Adipocyte (in vitro differentiated cells): ENCODE measurements at regions not wholly inside any gene's neighbourhood (a gene's known extent, or its start where the extent isn't known, plus 50 kb on each side); places are given as distances from the start of the nearest gene placed in this dataset.

Source experiments
- DNase-seq: peaks from one replicate; pipeline ENCODE4 v3.0.0-alpha.2; 2015; ENCODE audit warnings: low read depth
- H3K27me3 ChIP-seq: replicated peaks from 2 replicates; pipeline ENCODE4 v1.7.0; 2013; ENCODE audit warnings: mild to moderate bottlenecking, low read length, moderate library complexity; ENCODE audit not compliant: control insufficient read depth, insufficient read depth
- H3K36me3 ChIP-seq: 2 replicates; pipeline ENCODE4 v1.7.0; 2013; ENCODE audit warnings: low read length, mild to moderate bottlenecking, moderate library complexity; ENCODE audit not compliant: control insufficient read depth, insufficient read depth, severe bottlenecking
- H3K4me1 ChIP-seq: 2 replicates; pipeline ENCODE4 v1.7.0; 2013; ENCODE audit warnings: mild to moderate bottlenecking, low read length, moderate library complexity; ENCODE audit not compliant: control insufficient read depth, insufficient read depth
- H3K4me3 ChIP-seq: 2 replicates; pipeline ENCODE4 v1.7.0; 2013; ENCODE audit warnings: mild to moderate bottlenecking, low read length, moderate library complexity
- H3K9ac ChIP-seq: 2 replicates; pipeline ENCODE4 v1.7.0; 2013; ENCODE audit warnings: mild to moderate bottlenecking, low read length, moderate library complexity
- H3K9me3 ChIP-seq: 2 replicates; pipeline ENCODE4 v1.7.0; 2013; ENCODE audit warnings: mild to moderate bottlenecking, low read length, moderate library complexity; ENCODE audit not compliant: control insufficient read depth

DNA sequence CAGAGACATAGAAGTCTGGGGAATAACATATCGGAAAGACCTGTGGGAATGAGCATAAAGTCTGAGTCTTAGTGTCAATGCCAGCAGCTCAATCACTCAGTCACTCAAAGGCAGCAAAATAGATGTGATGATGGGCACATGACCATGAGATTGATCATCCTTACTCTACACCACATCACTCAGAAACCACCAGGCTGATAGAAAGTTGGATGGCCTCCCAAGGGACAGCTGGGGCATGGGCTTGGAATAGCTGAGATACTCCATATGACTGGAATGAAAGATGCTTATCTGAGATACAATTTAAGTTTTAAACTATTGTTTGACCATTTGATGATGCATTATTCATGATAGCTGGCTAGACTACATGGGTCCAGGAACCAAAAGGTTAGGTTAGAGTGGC lies 80.9 kb upstream of the F13A1 start:
- Histone ChIP-seq H3K9me3 (no peaks in the 10 kb centered on the region), H3K9ac (no peak overlapping the region), H3K4me3 (no peak overlapping the region), H3K4me1 (peaks cover 15% of the 10 kb centered on the region), H3K36me3 (no peaks in the 10 kb centered on the region), H3K27me3 (no peaks in the 10 kb centered on the region)
- DNase-seq, result no peak

DNA sequence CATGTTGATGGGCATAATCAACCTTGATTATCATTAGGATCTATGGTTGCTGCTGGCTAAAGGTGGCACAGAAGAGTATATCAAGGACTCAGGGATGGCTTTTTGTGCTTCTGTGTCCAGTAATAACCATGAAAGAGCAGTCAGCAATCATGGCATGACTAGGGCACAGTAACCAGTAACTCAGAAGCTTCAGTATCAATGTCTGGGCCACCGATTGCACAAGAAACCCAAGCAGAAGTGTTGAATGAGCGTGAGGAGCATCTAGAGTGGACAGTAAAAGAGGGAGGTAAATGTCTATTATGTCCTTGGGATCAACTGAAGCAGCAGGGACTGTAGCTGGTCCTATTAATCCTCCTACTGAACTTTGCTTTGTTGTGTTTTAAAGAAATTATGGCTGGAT lies 81.5 kb upstream of the F13A1 start:
- no peaks in the 10 kb centered on the region for H3K36me3 ChIP-seq

DNA sequence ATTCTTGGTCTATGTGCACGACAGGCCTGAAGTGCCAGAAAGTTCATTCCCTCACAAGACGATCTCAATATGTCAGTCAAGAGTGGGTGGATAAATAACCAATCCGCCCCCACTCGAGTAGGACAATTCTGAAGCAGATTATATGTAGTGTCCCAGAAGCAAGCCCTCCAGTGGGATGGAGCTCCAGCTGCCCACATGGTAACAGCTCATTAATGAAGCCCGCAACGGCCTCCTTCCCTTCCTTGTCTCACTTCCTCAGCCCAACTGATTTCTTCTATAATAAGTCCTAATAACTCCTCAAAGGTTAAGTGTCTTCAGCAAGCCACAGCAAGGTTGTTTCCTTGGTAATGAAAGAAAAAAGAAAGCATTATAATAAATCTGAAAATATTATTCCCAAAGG lies 82.1 kb upstream of the F13A1 start:
- H3K4me3 ChIP-seq, result no peak overlapping the region
- H3K27me3 ChIP-seq, result no peaks in the 10 kb centered on the region
- no peaks in the 10 kb centered on the region for H3K36me3 ChIP-seq
- H3K4me1 ChIP-seq, result peaks cover 27% of the 10 kb centered on the region
- DNase-seq, result no peak
- H3K9ac ChIP-seq, result no peak overlapping the region
- H3K9me3 ChIP-seq, result no peaks in the 10 kb centered on the region

More for the DNA sequence above, 81.5 kb upstream of the F13A1 start:
- Histone ChIP-seq H3K9me3 (no peaks in the 10 kb centered on the region), H3K4me3 (no peak overlapping the region), H3K9ac (no peak overlapping the region), H3K4me1 (peaks cover 21% of the 10 kb centered on the region), H3K27me3 (no peaks in the 10 kb centered on the region)
- no peak for DNase-seq

DNA sequence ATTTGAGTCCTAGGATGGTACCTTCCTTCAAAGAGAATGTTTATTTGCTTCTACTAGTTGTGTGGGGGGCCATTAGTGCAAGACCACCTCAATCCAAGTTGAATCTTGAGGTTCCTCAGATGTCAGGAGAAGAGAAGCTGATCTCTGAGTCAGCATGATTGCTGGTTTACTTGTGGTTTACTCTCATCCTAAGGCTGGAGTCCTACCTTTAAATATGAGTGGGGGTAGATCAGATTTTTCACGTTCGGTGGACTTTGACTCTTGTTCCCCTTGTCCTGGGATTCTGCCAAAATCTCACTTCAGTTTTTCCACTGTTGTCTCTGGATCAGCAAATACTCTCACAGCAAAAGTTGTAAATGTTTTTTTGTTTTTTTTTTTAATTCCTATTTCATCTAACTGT lies 84.6 kb upstream of the F13A1 start:
- no peak for DNase-seq
- Histone ChIP-seq H3K27me3 (no peaks in the 10 kb centered on the region), H3K4me1 (peaks cover 31% of the 10 kb centered on the region), H3K9ac (no peak overlapping the region), H3K9me3 (no peaks in the 10 kb centered on the region), H3K4me3 (no peak overlapping the region), H3K36me3 (no peaks in the 10 kb centered on the region)

DNA sequence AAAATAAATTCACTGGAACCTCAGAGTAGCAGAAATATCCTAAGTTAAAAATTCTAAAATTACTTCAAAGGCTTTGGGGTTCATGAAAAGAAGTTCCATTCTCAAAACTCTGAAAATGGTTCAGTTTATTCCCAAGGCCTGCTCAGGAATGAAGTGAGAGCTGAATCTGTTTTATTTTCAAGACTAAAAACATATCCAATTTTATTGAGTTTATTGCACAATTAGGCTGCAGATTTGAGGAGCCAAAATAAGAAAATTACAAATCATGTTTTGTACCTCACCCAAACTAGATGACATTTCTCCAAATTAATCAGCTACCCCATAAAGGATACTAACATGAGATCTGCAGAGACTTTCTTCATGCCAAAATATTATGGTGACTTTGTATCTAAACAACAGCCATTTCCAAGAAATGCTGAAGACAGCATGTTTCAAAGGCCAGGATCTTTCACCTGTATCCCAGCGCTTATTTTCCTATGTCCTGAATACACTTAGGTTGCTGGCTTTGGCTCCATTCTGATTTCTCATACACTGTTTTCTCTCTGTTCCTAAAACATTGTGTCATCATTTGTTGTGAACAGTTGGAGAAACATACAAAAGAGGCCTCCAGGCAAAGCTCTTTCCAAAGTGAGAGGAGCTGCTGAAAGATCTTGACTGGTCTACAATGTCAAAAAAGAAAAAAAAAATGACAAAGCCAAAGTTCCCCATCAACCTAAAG lies 85.7 kb upstream of the F13A1 start:
- Histone ChIP-seq H3K27me3 (no peaks in the 10 kb centered on the region), H3K4me3 (peak overlapping the region; percentile 33), H3K9ac (peak overlapping the region; percentile 14), H3K9me3 (no peaks in the 10 kb centered on the region), H3K4me1 (peaks cover 34% of the 10 kb centered on the region), H3K36me3 (no peaks in the 10 kb centered on the region)
- no peak for DNase-seq

DNA sequence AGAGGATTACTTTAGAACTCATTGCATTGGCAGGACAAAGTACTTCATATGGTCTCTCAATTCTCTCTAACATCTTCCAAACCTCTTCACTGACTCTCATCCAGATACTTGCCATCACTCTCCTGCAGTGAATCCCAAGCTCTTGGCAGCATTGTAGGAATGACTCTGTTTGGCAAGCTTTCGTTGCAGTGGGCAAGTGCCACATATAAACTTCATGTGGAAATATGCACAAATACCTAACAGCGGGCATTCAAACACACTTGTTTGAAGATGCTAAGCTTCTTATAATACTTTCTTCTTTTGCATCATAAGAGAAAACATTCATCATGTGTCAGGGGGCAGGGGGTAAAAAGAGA lies 86.2 kb upstream of the F13A1 start:
- H3K27me3 ChIP-seq, result no peaks in the 10 kb centered on the region
- H3K4me1 ChIP-seq, result peaks cover 34% of the 10 kb centered on the region
- DNase-seq, result no peak
- no peaks in the 10 kb centered on the region for H3K9me3 ChIP-seq
- H3K36me3 ChIP-seq, result no peaks in the 10 kb centered on the region
- H3K4me3 ChIP-seq, result peak overlapping the region; percentile 33
- no peak overlapping the region for H3K9ac ChIP-seq

DNA sequence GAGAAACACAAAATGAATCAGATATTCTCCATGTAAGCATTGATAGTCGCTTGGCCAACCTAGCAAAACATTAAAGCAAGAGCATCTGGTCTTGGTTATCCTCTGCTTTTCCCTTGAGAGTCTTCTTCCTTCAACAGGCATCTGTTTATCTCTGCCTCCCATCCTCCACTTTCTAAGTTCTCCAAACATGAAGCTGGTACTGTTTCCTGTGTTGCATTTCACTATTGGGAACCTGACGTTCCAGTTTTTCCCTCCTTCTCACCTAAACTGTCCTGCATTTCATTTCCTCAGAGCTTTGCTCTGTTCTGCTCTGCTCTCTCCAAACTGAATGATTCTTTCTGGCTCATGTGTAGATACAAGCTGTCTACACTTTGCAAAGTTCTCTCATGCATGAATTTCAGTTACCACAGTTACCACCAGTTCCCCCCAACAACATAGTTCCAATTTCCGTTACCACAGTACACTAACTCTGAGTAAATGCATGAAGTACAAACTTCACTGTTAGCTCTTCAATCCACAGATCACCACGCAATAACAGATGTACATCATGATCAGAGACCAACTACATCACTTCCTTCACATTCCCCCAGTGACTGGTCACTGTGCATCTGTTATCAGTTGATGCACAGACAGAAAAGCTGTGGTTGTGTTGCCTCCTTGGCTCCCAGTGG lies 86.7 kb upstream of the F13A1 start:
- no peaks in the 10 kb centered on the region for H3K36me3 ChIP-seq
- peaks cover 34% of the 10 kb centered on the region for H3K4me1 ChIP-seq
- DNase-seq, result no peak
- H3K27me3 ChIP-seq, result no peaks in the 10 kb centered on the region
- H3K9ac ChIP-seq, result no peak overlapping the region
- no peaks in the 10 kb centered on the region for H3K9me3 ChIP-seq
- no peak overlapping the region for H3K4me3 ChIP-seq

DNA sequence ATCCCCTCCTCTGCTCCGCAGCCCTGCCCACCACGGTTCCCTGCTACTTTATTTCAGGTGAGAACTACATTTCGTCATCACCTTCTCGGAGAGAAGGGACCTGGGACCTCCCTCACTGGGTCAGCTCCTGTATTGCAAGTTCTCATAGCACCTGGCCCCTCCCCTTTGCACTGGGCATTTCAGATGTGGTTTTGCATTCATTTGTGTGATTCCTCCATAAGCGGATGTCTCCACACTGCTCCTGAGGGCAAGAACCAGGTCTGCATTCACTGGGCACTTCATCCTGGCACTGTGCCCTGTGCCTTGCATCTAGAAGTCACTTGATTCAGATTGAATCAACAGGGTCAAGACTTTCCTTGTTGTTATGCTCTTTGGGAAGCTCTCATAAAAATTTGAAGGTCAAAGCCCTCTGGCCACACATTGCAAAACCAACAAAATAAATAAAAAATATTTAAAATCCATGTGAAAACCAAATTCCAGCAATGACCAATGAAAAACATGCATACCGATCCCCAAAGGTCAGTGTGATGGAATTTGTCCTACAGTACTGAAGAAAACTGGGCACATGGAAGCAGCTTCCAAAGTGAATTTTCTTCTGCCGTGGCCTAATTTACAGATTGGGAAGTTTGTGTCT lies 89.1 kb upstream of the F13A1 start:
- DNase-seq, result no peak
- Histone ChIP-seq H3K36me3 (no peaks in the 10 kb centered on the region), H3K9ac (no peak overlapping the region), H3K9me3 (no peaks in the 10 kb centered on the region), H3K4me3 (no peak overlapping the region), H3K27me3 (no peaks in the 10 kb centered on the region), H3K4me1 (peaks cover 34% of the 10 kb centered on the region)

DNA sequence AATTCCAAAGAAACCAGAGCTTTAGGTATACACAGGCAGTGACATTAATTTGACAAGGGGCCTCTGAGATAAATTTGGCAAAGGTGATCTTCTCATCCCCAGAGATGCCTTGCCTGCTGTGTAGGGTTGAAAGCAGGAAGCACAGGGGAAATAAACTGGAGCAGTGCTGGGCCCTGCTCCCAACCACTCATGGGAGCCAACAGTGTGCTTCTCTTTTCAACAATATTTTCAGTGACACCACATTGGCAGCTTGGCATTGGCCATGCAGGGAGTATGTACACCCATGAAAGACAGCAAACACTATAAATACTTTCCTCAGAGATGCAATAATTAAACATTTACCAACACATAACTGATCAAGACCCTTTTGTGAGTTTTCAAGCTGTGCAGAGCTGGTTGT lies 90.7 kb upstream of the F13A1 start:
- no peak for DNase-seq
- Histone ChIP-seq H3K4me1 (peaks cover 21% of the 10 kb centered on the region), H3K4me3 (no peak overlapping the region), H3K9me3 (no peaks in the 10 kb centered on the region), H3K9ac (no peak overlapping the region), H3K36me3 (no peaks in the 10 kb centered on the region), H3K27me3 (no peaks in the 10 kb centered on the region)

DNA sequence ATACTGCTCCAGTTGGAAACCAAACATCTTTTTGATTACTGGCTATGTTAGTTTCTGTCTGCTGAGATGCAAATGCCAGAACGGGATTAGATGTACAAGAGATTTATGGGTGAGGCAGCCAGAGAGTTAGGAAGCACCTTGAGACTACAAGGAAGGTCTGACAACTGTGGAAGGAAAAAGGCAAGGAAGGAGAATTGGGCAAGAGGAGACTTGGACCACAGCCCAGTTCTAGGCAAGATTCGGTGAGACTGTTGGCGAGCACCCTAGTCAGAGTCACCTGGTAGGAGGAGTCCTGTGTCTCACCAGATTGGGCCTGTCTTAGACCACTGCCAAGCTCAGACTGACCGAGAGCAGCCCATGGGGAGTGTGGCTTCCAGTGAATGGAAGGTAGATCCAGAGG lies 91.8 kb upstream of the F13A1 start:
- no peak for DNase-seq
- H3K4me1 ChIP-seq, result peaks cover 10% of the 10 kb centered on the region
- H3K4me3 ChIP-seq, result no peak overlapping the region
- H3K27me3 ChIP-seq, result no peaks in the 10 kb centered on the region
- no peak overlapping the region for H3K9ac ChIP-seq
- H3K9me3 ChIP-seq, result no peaks in the 10 kb centered on the region
- H3K36me3 ChIP-seq, result no peaks in the 10 kb centered on the region

DNA sequence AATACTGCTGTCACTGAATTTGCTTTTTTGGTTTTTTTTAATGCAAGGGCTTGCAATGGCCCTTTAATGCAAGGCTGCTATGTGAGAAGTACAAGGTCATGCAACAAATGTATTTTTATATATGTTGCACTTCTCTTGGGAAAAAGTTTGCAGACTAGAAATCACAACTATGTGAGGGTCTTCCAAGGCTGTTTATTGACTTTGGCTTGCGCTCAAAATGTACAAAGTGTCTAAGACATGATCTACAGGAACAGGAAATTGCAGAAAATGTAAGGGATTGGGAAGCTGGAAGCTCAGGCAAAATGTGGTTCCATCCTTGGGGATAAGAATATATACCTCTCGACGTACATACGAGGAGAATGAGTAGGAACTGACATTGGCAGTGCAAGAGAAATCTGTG lies 92.2 kb upstream of the F13A1 start:
- no peak overlapping the region for H3K9ac ChIP-seq
- H3K36me3 ChIP-seq, result no peaks in the 10 kb centered on the region
- H3K27me3 ChIP-seq, result no peaks in the 10 kb centered on the region
- DNase-seq, result no peak
- H3K4me3 ChIP-seq, result no peak overlapping the region
- H3K9me3 ChIP-seq, result no peaks in the 10 kb centered on the region
- peaks cover 7% of the 10 kb centered on the region for H3K4me1 ChIP-seq
